BJ (cell line): ENCODE measurements at regions not wholly inside any gene's neighbourhood (a gene's known extent, or its start where the extent isn't known, plus 50 kb on each side); places are given as distances from the start of the nearest gene placed in this dataset.

Source experiments
- CTCF ChIA-PET: fragments of 350-600 bp; formaldehyde crosslinking; extraction: SDS; loops from one replicate; lab custom pipeline; 2021; ENCODE audit warnings: antibody characterized with exemption, inconsistent platforms; lab: Yijun Ruan, JAX
- POLR2A ChIA-PET: fragments of 300-600 bp; sonication (Branson Sonifier 250); formaldehyde crosslinking; extraction: SDS; loops from one replicate; lab custom pipeline; 2021; ENCODE audit warnings: antibody characterized with exemption; lab: Charles Lee
- DNase-seq: peaks from one replicate; pipeline ENCODE4 v3.0.0-alpha.2; 2011; ENCODE audit warnings: low read depth
- H3K27me3 ChIP-seq: 2 replicates; pipeline ENCODE4 v1.6.0; 2011; ENCODE audit warnings: low read length; ENCODE audit not compliant: control insufficient read depth, insufficient read depth
- H3K36me3 ChIP-seq: 2 replicates; pipeline ENCODE4 v1.5.1; 2011; ENCODE audit warnings: low read length; ENCODE audit not compliant: control insufficient read depth, insufficient read depth
- H3K4me3 ChIP-seq: 2 replicates; pipeline ENCODE4 v1.5.1; 2011; ENCODE audit warnings: low read depth, mild to moderate bottlenecking, control low read depth, low read length
- TF ChIP-seq, protein P1 (sequence below): IDR thresholded peaks from 2 replicates; pipeline ENCODE4 v1.5.1; 2011; ENCODE audit warnings: low read depth, mild to moderate bottlenecking, control low read depth, inconsistent platforms, low read length, moderate library complexity; ENCODE audit not compliant: insufficient read depth

DNA sequence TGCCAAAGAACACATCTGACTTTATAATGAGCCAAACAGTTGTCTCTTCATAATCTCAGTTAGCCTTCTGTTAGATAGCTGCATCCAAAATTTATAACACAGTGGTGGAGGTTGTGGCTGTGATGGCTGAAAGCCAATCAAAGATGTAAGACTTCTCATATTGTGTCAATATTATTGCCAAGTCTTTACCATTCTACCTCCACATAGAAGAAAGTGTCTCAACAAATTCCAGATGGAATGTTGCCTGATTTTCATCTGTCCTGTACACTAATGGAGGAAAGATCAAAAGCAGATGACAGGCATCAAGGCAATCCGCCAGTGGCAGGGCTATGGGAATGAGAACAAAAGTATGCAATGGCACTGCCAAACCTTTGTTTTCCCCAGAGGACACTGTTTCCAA lies 813.1 kb upstream of the NOVA1 start:
- POLR2A ChIA-PET, result no interaction called here
- TF ChIP-seq, protein P1, sequence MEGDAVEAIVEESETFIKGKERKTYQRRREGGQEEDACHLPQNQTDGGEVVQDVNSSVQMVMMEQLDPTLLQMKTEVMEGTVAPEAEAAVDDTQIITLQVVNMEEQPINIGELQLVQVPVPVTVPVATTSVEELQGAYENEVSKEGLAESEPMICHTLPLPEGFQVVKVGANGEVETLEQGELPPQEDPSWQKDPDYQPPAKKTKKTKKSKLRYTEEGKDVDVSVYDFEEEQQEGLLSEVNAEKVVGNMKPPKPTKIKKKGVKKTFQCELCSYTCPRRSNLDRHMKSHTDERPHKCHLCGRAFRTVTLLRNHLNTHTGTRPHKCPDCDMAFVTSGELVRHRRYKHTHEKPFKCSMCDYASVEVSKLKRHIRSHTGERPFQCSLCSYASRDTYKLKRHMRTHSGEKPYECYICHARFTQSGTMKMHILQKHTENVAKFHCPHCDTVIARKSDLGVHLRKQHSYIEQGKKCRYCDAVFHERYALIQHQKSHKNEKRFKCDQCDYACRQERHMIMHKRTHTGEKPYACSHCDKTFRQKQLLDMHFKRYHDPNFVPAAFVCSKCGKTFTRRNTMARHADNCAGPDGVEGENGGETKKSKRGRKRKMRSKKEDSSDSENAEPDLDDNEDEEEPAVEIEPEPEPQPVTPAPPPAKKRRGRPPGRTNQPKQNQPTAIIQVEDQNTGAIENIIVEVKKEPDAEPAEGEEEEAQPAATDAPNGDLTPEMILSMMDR, result no peak

GRCh38 chr14:27427796-27428195 lies 830.0 kb upstream of the NOVA1 start:
- Histone ChIP-seq H3K27me3 (no peaks in the 10 kb centered on the region), H3K36me3 (no peaks in the 10 kb centered on the region), H3K4me3 (no peak overlapping the region)
- TF ChIP-seq, protein P1, result no peak
- DNase-seq, result no peak
- POLR2A ChIA-PET, result no interaction called here
- CTCF ChIA-PET, result no interaction called here

More for the DNA sequence above, 813.1 kb upstream of the NOVA1 start:
- H3K4me3 ChIP-seq, result no peak overlapping the region
- no peaks in the 10 kb centered on the region for H3K27me3 ChIP-seq
- no peaks in the 10 kb centered on the region for H3K36me3 ChIP-seq
- DNase-seq, result no peak
- CTCF ChIA-PET, result interaction anchor here (0.5 kb wide), 1 partner anchor 511 kb away, joined by 3 read pairs; no protein-coding TSS in a partner anchor

- CTCF ChIA-PET, result no interaction called here
- Histone ChIP-seq H3K27me3 (no peaks in the 10 kb centered on the region), H3K4me3 (no peak overlapping the region), H3K36me3 (no peaks in the 10 kb centered on the region)
- TF ChIP-seq, protein P1, result no peak
- POLR2A ChIA-PET, result no interaction called here
- no peak for DNase-seq
Measured at GRCh38 chr14:27435923-27436670, 838.3 kb upstream of the NOVA1 start.

DNA sequence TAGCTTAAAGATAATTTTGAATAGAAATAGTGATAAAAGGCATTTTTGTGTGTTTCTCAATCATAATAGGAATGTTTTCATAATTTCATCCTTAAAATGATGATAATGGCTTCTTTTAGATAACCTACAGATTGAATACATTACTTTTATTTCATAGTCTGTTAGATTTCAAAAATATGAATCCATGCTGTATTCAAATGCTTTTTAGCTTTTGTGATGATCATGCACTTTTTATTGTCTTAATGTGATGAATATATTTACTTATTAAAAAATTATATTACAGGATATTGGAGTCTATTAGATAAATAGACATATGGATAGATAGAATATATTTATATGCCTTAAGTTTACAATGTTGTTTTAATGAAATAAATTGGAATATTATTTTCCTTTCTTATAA lies 886.8 kb upstream of the NOVA1 start:
- Histone ChIP-seq H3K27me3 (no peaks in the 10 kb centered on the region), H3K4me3 (no peak overlapping the region), H3K36me3 (no peaks in the 10 kb centered on the region)
- no peak for DNase-seq
- ChIA-PET POLR2A (no interaction called here), CTCF (no interaction called here)
- TF ChIP-seq, protein P1, result no peak

DNA sequence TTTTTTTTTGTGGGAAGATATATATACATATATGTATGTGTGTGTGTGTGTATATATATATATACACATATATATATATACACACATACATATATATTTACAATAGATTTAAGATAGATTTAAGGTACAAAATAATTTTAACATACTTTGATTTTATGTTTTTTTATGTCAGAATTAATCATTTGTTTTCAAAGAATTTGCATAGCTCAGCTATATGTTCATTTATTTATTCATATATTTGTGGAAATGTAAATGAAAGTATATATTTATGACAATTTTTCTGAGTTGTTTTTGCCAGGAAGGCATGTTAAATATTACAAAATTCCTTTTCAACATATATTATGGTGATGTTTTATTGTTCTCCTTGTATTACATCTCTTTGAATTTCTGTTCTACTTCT lies 887.4 kb upstream of the NOVA1 start:
- Histone ChIP-seq H3K27me3 (no peaks in the 10 kb centered on the region), H3K36me3 (no peaks in the 10 kb centered on the region), H3K4me3 (no peak overlapping the region)
- ChIA-PET POLR2A (no interaction called here), CTCF (no interaction called here)
- DNase-seq, result no peak
- TF ChIP-seq, protein P1, result no peak
